H9 (cell line): ENCODE measurements at regions not wholly inside any gene's neighbourhood (a gene's known extent, or its start where the extent isn't known, plus 50 kb on each side); places are given as distances from the start of the nearest gene placed in this dataset.

Experiments used
- DNase-seq: peaks from one replicate; pipeline ENCODE4 v3.0.0-alpha.2; 2017
- H2AFZ ChIP-seq: one replicate; pipeline ENCODE4 v1.6.1; 2013; ENCODE audit warnings: mild to moderate bottlenecking, low read length, control low read depth, moderate library complexity
- H2AK5ac ChIP-seq: 2 replicates; pipeline ENCODE4 v1.6.1; 2013; ENCODE audit warnings: low read length, control low read depth, mixed read lengths; ENCODE audit not compliant: insufficient read length
- H2BK120ac ChIP-seq: one replicate; pipeline ENCODE4 v1.6.1; 2013; ENCODE audit warnings: low read depth, mild to moderate bottlenecking, low read length, control low read depth, inconsistent platforms; ENCODE audit not compliant: poor library complexity, severe bottlenecking
- H2BK12ac ChIP-seq: 2 replicates; pipeline ENCODE4 v1.6.1; 2013; ENCODE audit warnings: low read length, control low read depth, mixed read lengths, low read depth; ENCODE audit not compliant: insufficient read length
- H2BK15ac ChIP-seq: 2 replicates; pipeline ENCODE4 v1.6.1; 2013; ENCODE audit warnings: low read depth, low read length, control low read depth
- H2BK20ac ChIP-seq: one replicate; pipeline ENCODE4 v1.6.1; 2013; ENCODE audit warnings: low read depth, mild to moderate bottlenecking, low read length, control low read depth, inconsistent platforms; ENCODE audit not compliant: poor library complexity, severe bottlenecking
- H2BK5ac ChIP-seq: 2 replicates; pipeline ENCODE4 v1.6.1; 2013; ENCODE audit warnings: low read length, control low read depth, mixed read lengths; ENCODE audit not compliant: insufficient read length
- H3K14ac ChIP-seq: 2 replicates; pipeline ENCODE4 v1.6.1; 2013; ENCODE audit warnings: low read length, control low read depth; ENCODE audit not compliant: insufficient read depth
- H3K18ac ChIP-seq: 2 replicates; pipeline ENCODE4 v1.6.1; 2013; ENCODE audit warnings: low read depth, mild to moderate bottlenecking, mixed read lengths, low read length, control low read depth; ENCODE audit not compliant: insufficient read length
- H3K23ac ChIP-seq: 2 replicates; pipeline ENCODE4 v1.6.1; 2013; ENCODE audit warnings: low read length, control low read depth, mixed read lengths, low read depth; ENCODE audit not compliant: insufficient read length
- H3K23me2 ChIP-seq: 2 replicates; pipeline ENCODE4 v1.6.1; 2013; ENCODE audit warnings: low read depth, mild to moderate bottlenecking, mixed read lengths, low read length, control low read depth; ENCODE audit not compliant: insufficient read length, poor library complexity, severe bottlenecking
- H3K27ac ChIP-seq: 2 replicates; pipeline ENCODE4 v1.5.1; 2013; ENCODE audit warnings: low read length, control low read depth, mixed read lengths, low read depth; ENCODE audit not compliant: insufficient read length
- H3K27me3 ChIP-seq: 2 replicates; pipeline ENCODE4 v1.6.1; 2013; ENCODE audit warnings: low read length, control low read depth, inconsistent platforms; ENCODE audit not compliant: insufficient read depth
- H3K4ac ChIP-seq: 2 replicates; pipeline ENCODE4 v1.6.1; 2013; ENCODE audit warnings: low read depth, mild to moderate bottlenecking, control low read depth, inconsistent platforms, low read length, moderate library complexity
- H3K4me1 ChIP-seq: 2 replicates; pipeline ENCODE4 v1.6.1; 2013; ENCODE audit warnings: low read length, control low read depth, inconsistent platforms; ENCODE audit not compliant: insufficient read depth
- H3K4me2 ChIP-seq: 2 replicates; pipeline ENCODE4 v1.6.1; 2013; ENCODE audit warnings: low read length, control low read depth, mixed read lengths; ENCODE audit not compliant: insufficient read length, insufficient read depth
- H3K56ac ChIP-seq: 2 replicates; pipeline ENCODE4 v1.6.1; 2013; ENCODE audit warnings: low read depth, mild to moderate bottlenecking, mixed read lengths, low read length, control low read depth; ENCODE audit not compliant: insufficient read length
- H3K79me1 ChIP-seq: 2 replicates; pipeline ENCODE4 v1.6.1; 2013; ENCODE audit warnings: low read depth, mild to moderate bottlenecking, moderate library complexity, low read length, control low read depth, inconsistent platforms; ENCODE audit not compliant: insufficient read depth, poor library complexity, severe bottlenecking
- H3K79me2 ChIP-seq: 2 replicates; pipeline ENCODE4 v1.6.1; 2013; ENCODE audit warnings: low read length, control low read depth, inconsistent platforms; ENCODE audit not compliant: insufficient read depth
- H3K9ac ChIP-seq: 2 replicates; pipeline ENCODE4 v1.6.1; 2013; ENCODE audit warnings: low read length, control low read depth, mixed read lengths; ENCODE audit not compliant: insufficient read length; ENCODE audit errors: extremely low read depth
- H3K9me3 ChIP-seq: one replicate; pipeline ENCODE4 v1.6.1; 2013; ENCODE audit warnings: low read depth, low read length, inconsistent platforms; ENCODE audit not compliant: control insufficient read depth
- H3T11ph ChIP-seq: one replicate; pipeline ENCODE4 v1.6.1; 2013; ENCODE audit warnings: mild to moderate bottlenecking, low read length, control low read depth, inconsistent platforms
- H4K20me1 ChIP-seq: one replicate; pipeline ENCODE4 v1.6.1; 2013; ENCODE audit not compliant: control insufficient read depth, insufficient read length, insufficient read depth
- H4K5ac ChIP-seq: 2 replicates; pipeline ENCODE4 v1.6.1; 2013; ENCODE audit warnings: low read depth, mild to moderate bottlenecking, mixed read lengths, low read length, control low read depth; ENCODE audit not compliant: insufficient read length
- H4K8ac ChIP-seq: replicated peaks from 2 replicates; pipeline ENCODE4 v1.6.1; 2013; ENCODE audit warnings: low read length, control low read depth, mixed read lengths, low read depth; ENCODE audit not compliant: insufficient read length
- H4K91ac ChIP-seq: 2 replicates; pipeline ENCODE4 v1.6.1; 2013; ENCODE audit warnings: low read depth, mild to moderate bottlenecking, moderate library complexity, mixed read lengths, low read length, control low read depth; ENCODE audit not compliant: insufficient read length
- H3K27ac Mint-ChIP-seq, 3 experiments: 2 replicates in 2 of 3; 3 replicates in 1 of 3; pipeline ENCODE4 v1.8.0; 2020 to 2021; ENCODE audit warnings: mixed read lengths in 3 of 3, mild to moderate bottlenecking in 1 of 3, moderate library complexity in 1 of 3
- H3K27me3 Mint-ChIP-seq: 2 replicates; pipeline ENCODE4 v1.8.0; 2021; ENCODE audit warnings: low read depth, mild to moderate bottlenecking, moderate library complexity, mixed read lengths
- H3K36me3 Mint-ChIP-seq, 3 experiments: 2 replicates in 2 of 3; 3 replicates in 1 of 3; pipeline ENCODE4 v1.8.0; 2020 to 2021; ENCODE audit warnings: low read depth in 3 of 3, mixed read lengths in 3 of 3; ENCODE audit not compliant: insufficient read depth in 1 of 3
- H3K4me1 Mint-ChIP-seq, 2 experiments: 2 replicates each; pipeline ENCODE4 v1.8.0; 2020; ENCODE audit warnings: mixed read lengths in 2 of 2
- H3K4me3 Mint-ChIP-seq, 2 experiments: 2 replicates in 1 of 2; 3 replicates in 1 of 2; pipeline ENCODE4 v1.8.0; 2020 to 2021; ENCODE audit warnings: mild to moderate bottlenecking in 2 of 2, mixed read lengths in 2 of 2, moderate library complexity in 1 of 2
- H3K9me3 Mint-ChIP-seq, 2 experiments: 2 replicates in 1 of 2; 3 replicates in 1 of 2; pipeline ENCODE4 v1.8.0; 2020; ENCODE audit warnings: mild to moderate bottlenecking in 2 of 2, mixed read lengths in 2 of 2, moderate library complexity in 1 of 2
- WGBS: extraction: QIAGEN DNeasy Blood & Tissue Kit; methylation state at CpG from one replicate; pipeline ENCODE4 v1.1.7; 2013; ENCODE audit warnings: missing lambda C conversion rate, low lambda C conversion rate, mixed read lengths; ENCODE audit not compliant: insufficient read length; ENCODE audit errors: extremely low coverage; 5-methylcytosine and 5-hydroxymethylcytosine counted together
- TF ChIP-seq, protein P1 (sequence below): fragments of 200-600 bp; sonication (generic); conservative IDR thresholded peaks from 3 replicates; pipeline ENCODE4 v1.8.0; 2021; ENCODE audit warnings: antibody characterized with exemption, mild to moderate bottlenecking

GRCh38 chr1:30657131-30658013, 66.0 kb downstream of the MATN1 start:
- Mint-ChIP-seq H3K4me1 (peaks cover 8 to 17% of the 10 kb centered on the region in 2 experiments), H3K9me3 (peaks cover 11 to 20% of the 10 kb centered on the region in 2 experiments), H3K4me3 (no peak overlapping the region), H3K27ac (no peak overlapping the region), H3K36me3 (peaks cover 4 to 16% (median 7%) of the 10 kb centered on the region in 3 experiments; a peak in 5 of 7 replicates), H3K27me3 (peaks cover 13% of the 10 kb centered on the region)
- H3K23ac ChIP-seq = no peak overlapping the region
- H4K5ac ChIP-seq = no peak overlapping the region
- H3K14ac ChIP-seq = no peak overlapping the region; the same call in 1 of the 2 replicates
- no peak overlapping the region for H3K9ac ChIP-seq
- H3K4me2 ChIP-seq = no peak overlapping the region
- no peak overlapping the region for H2AK5ac ChIP-seq
- no peak overlapping the region for H3K18ac ChIP-seq
- H3K27me3 ChIP-seq = no peaks in the 10 kb centered on the region
- H2BK12ac ChIP-seq = no peak overlapping the region
- no peaks in the 10 kb centered on the region for H3K79me1 ChIP-seq
- no peak for DNase-seq
- H4K91ac ChIP-seq = no peak overlapping the region
- H3K56ac ChIP-seq = no peak overlapping the region
- H3K9me3 ChIP-seq = no peaks in the 10 kb centered on the region
- H2BK120ac ChIP-seq = no peak overlapping the region
- no peak overlapping the region for H3K4ac ChIP-seq
- H3K79me2 ChIP-seq = no peaks in the 10 kb centered on the region
- H3K23me2 ChIP-seq = no peaks in the 10 kb centered on the region
- WGBS = no CpG with 5 or more reads among the region's 22 CpGs
- no peak overlapping the region for H2BK15ac ChIP-seq
- no peak overlapping the region for H3K27ac ChIP-seq
- no peak overlapping the region for H2BK5ac ChIP-seq
- TF ChIP-seq, protein P1, sequence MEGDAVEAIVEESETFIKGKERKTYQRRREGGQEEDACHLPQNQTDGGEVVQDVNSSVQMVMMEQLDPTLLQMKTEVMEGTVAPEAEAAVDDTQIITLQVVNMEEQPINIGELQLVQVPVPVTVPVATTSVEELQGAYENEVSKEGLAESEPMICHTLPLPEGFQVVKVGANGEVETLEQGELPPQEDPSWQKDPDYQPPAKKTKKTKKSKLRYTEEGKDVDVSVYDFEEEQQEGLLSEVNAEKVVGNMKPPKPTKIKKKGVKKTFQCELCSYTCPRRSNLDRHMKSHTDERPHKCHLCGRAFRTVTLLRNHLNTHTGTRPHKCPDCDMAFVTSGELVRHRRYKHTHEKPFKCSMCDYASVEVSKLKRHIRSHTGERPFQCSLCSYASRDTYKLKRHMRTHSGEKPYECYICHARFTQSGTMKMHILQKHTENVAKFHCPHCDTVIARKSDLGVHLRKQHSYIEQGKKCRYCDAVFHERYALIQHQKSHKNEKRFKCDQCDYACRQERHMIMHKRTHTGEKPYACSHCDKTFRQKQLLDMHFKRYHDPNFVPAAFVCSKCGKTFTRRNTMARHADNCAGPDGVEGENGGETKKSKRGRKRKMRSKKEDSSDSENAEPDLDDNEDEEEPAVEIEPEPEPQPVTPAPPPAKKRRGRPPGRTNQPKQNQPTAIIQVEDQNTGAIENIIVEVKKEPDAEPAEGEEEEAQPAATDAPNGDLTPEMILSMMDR = no peak
- no peak overlapping the region for H3T11ph ChIP-seq
- peaks cover 4% of the 10 kb centered on the region; the same call in 1 of the 2 replicates for H3K4me1 ChIP-seq
- no peak overlapping the region for H4K8ac ChIP-seq
- no peak overlapping the region for H2BK20ac ChIP-seq
- no peaks in the 10 kb centered on the region for H4K20me1 ChIP-seq
- H2AFZ ChIP-seq = no peak overlapping the region
